ENCODE measurements at regions not wholly inside any gene's neighbourhood (a gene's known extent, or its start where the extent isn't known, plus 50 kb on each side); places are given as distances from the start of the nearest gene placed in this dataset.

- TF ChIP-seq CTCF (IDR thresholded peaks at IDR 0.05) (no peak), POLR2AphosphoS5 (IDR thresholded peaks at IDR 0.05) (no peak), POLR2A (IDR thresholded peaks at IDR 0.05) (no peak)
Measured at GRCh38 chr15:31609258-31609681, 282.6 kb downstream of the KLF13 start.

All from prostate gland (tissue), 2 donors.